Sciatic nerve (tissue), 2 donors: ENCODE measurements at regions not wholly inside any gene's neighbourhood (a gene's known extent, or its start where the extent isn't known, plus 50 kb on each side); places are given as distances from the start of the nearest gene placed in this dataset.

Source experiments
- ATAC-seq: fragments of 200-7000 bp; cut with Tn5 transposase; one replicate; pipeline ENCODE4 v1.9.1; 2020; ENCODE audit warnings: mild to moderate bottlenecking, moderate library complexity
- DNase-seq: peaks from one replicate; pipeline ENCODE4 v3.0.0-alpha.2; 2020; ENCODE audit warnings: low spot score
- intact Hi-C: fragments of 100-400 bp; cut with DNase I; formaldehyde crosslinking; loops from one replicate; pipeline ENCODE4 v1.14.2; 2022
- donor health status: DM: no; HTN: no; CAD: no.
- donor health status: DM: no; HTN: no; CAD: no.

DNA sequence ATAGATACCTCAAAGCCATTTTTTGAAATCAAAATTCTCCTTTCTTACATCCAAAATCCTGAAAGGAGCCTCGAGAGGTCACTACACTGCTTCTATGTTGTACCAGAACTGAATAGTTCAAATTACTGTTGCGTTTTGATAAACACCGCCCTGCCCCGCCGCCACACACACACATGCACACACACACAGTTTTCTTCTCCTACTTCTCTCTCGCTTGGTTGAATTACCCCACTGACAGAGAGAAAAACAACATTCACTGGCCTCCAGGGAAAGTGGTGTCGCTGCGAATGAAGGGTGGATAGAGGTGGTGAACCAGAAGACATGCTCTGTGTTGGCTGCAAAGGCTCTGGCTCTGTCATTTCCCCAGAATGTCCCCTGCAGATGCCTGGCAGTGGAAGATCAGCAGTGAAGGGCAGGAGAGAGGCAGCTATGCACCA lies 183.4 kb upstream of the RFC3 start:
- intact Hi-C loops, result no loop called here
- ATAC-seq, result peak; percentile 76
- DNase-seq, result no peak

DNA sequence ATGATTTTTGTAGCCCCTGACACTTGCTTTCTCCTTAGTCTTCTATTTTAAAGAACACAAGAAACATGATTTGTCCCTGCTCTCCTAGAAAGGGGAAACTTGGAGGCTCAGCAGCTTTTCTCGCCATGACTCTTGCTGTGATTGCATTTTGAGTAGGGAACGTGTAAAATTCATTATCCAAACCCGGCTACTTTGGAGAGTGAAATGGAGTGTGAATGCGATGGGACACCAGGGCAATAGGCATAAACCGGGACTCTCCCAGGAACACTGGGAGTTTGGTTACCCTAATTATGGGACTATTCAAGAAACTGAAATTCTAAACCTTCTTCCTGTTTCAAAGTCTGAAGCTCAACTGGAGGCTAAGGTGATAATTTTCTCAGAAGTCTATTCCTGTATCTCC lies 181.7 kb upstream of the RFC3 start:
- DNase-seq, result no peak
- intact Hi-C loops, result no loop called here
- no peak for ATAC-seq

DNA sequence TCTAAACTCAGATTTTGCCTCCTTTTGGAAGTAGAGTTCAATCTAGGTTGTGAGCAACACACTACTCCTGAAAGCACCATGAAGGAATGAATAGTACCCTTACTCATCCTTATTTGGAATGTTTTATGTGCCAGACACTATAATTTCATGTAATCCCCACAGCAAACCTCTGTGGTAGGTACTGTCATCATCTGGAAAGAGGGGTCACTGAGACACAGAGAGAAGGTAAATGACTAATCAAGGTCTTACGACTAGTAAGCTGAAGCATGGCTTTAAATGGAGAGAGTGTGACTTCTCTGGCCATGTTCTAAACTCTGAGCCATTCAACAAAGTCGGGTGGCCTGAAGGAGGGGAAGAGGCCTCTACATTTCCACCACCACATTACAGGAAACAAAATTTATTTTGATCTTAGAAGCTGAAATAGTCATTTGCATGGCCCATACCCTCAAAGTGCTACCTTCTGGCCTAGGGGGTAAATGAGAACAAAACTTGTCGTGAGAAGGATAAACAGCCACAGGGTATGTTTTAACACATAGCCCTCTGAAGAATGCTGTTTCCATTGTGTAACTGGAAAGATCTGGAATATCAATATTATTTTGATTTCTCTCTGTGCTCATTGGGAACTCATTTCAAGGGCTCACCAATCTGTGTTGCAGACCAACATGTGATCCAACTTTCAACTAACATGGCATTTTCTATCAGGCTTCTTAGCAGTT lies 180.8 kb upstream of the RFC3 start:
- DNase-seq (no peak), ATAC-seq (no peak)
- intact Hi-C loops, result no loop called here

DNA sequence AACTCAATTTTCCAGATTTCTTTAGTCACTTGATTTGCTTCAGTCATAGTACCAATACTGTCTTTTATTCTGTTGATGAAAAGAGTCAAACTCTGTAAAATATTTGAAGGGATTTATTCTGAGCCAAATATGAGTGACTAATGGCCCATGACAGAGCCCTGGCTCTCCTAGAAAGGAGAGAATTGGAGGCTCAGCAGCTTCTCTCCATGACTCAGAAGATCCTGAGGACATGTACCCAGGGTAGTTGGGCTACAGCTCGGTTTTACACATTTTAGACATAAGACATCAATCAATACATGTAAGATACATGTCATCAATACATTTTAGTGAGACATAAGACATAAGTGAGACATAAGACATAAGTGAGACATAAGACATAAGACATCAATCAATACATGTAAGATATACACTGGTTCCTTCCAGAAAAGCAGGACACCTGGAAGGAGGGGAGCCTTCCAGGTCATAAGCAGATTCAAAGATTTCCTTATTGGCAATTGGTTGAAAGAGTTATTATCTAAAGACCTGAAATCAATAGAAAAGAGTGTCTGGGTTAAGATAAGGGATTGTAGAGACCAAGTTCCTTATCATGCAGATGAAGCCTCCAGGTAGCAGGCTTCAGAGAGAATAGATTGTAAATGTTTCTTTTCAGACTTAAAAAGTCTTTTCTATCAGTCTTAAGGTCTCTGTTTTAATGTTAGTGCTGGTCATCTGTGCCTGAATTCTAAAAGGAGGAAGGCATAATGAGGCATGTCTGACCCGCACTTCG lies 179.8 kb upstream of the RFC3 start:
- ATAC-seq, result no peak

DNA sequence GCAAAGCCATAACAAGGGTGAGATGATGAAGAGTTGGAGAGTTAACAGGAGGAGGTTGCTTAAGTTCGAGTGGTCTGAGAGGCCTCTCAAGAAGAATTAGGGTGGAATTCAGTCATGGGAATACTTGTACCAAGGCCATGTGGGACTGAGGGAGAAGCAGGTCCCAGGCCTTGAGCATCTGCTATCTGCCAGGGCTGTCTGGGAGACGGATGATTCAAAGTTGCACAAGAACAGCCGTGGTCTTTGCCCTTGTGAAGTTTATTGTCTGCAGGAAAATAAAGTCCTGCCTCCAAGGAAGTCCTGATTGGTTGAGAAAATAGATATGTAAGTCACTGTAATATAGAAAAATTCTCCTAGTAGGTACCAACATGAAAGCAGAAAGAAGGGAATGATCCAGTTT lies 178.8 kb upstream of the RFC3 start:
- intact Hi-C loops, result no loop called here
- ATAC-seq (peak; percentile 60), DNase-seq (no peak)

More for the DNA sequence above, 179.8 kb upstream of the RFC3 start:
- DNase-seq, result no peak
- intact Hi-C loops, result no loop called here

DNA sequence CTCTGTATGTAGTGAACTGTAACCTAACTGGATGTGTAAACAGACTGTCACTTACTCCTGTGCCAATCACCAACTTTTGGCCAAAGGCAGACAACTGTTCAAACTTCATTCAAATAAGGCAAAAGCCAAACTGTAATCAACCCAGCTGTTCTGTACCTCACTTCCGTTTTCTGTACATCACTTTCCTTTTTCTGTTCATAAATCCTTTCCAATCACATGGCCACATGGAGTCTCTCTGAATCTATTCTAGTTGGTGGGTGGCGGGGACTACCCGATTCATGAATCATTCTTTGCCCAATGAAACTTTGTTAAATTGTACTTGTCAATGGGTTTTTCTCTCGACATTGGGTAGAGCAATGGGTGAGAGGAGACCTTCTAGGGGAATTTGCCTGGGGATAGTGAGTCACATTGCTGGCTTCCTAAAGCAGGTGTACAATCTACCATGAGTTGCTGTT lies 178.3 kb upstream of the RFC3 start:
- intact Hi-C loops, result no loop called here

DNA sequence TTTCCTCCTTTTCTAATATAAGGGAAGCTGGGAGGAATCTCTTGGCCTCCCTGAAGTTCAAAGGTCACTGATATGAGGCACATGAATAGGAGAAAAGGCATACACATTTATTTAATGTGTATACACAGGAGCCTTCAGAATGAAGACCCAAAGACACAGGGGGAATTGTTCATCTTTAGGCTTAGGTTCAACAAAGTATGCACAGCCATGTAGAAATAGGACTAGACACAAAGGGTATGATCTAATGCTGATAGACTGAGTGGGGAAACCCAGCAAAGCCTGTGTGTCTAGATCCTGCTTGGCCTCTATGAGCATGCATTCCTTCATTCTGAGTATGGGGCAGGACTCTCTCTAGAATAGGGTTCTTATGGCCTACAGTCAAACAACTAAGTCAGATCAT lies 177.1 kb upstream of the RFC3 start:
- DNase-seq, result no peak
- intact Hi-C loops, result no loop called here
- no peak for ATAC-seq

More for the DNA sequence above, 178.3 kb upstream of the RFC3 start:
- DNase-seq, result no peak
- ATAC-seq, result no peak

DNA sequence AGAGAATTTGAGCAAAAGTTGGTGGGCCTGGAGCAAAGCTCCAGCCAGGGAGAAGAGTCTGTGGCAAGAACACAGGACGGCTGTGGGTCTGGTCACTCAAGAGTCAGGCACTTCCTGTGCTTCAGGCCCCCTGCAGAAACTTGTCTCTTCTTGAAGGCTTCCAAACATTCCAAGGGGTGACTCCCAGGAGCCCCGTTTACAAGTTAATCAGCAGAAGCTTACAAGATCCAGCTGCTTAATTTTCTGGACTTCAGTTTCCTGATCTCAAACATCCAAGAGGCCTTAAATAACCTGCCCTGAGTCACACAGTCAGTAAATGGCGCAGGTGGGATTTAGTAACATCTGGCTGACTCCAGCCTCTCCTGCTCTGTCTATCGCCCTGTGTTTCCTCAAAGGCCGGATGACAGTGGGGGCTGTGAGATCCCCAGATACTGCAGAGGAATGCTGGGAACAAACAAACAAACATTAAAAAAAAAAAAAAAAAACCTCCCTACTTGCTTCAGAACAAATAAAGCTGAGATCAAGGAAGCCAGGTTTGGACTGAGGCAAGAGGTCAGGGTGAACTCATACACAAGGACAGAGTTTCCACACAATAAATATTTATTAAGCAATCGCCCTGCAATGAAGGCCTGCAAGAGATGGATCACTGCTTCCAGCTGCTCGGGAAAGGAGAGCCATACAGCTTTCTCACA lies 175.4 kb upstream of the RFC3 start:
- intact Hi-C loops, result no loop called here
- DNase-seq, result no peak
- peak; percentile 89 for ATAC-seq

DNA sequence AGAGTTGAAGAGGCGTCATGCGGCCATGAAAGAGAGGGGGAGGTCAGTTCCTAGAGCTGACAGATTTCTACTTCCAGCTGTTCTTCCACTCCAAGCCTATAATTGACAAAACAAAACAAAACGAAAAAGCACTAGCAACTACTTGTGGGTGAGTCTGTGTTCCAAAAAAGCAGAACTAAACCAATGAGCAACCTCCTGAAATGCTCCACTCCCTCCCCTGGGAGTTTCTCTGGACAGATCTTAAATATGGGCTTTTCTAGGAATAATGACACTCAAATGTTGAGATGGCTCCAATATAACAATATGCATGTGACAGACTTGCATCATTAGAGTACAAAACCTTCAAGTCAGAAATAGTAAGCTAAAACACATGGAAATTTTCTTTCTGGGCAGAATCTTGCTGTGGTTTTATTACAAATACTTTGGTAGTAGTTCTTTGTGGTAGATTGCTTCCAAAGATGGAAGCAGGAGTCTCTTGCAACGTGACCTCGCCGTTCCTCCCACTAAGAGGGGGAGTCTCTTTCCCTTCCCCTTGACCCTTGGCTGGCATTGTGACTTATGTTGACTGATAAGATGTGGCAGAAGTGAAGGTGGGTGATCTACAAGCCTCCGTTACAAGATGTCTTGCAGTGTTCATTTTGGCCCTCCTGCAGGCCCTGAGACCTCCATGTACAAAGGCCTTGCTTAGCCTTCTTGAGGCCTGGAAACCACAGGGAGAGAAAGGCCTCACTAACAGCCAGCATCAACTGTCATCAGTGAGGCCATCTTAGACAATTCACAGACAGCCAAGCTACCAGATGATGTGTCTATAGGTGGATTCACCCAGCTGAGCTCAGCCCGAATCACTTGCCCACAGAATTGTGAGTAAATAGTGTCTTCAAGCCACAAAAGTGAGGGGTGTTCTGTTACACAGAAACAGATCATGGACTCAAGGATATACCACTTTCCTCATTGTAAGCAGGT lies 173.1 kb upstream of the RFC3 start:
- intact Hi-C loops, result no loop called here
- peak; percentile 73 for ATAC-seq
- no peak for DNase-seq

DNA sequence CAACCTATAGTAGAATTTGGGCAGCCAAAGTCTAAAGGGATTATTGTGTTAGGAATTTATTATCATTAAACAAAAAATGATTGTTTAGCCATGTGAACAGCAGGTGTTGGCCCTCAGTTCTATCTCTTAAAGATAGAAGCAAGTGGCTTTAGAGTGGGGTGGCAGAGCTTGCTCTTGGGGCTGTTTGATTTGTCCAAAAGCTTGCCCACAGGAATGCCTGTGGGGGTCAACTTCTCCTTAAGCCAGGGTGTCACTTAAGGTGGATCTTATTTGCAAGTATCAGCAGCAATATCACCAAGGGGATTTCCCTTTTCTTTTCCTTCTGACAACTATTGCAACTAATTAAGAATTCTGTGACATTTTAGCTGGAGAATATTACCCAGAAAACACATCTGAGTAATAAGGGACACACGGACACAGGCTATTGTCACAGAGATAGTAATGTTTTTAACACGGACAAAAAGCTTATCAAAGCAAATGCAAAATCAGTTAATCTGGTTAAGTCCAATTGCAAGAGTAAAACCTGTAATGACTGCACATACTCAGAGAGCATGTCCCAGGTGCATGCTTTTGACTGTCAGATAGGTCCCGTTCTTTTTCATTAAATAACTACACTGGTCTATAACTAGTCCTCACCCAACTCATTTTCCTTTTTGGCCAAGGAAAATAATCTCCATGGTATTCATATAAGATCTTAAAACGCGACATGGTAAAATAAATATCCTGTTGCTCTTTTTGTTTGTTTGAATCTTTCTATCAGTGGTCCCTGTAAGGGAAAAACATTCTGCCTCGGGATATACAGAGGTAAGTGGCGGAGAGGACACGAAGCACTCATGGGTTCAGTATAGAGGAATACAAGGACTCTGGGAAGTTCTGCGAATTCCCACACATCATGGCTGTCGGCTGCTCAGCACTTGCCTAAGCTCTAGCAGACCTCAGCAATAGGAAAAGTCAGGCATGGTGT lies 172.1 kb upstream of the RFC3 start:
- ATAC-seq (no peak), DNase-seq (no peak)
- intact Hi-C loops, result no loop called here

DNA sequence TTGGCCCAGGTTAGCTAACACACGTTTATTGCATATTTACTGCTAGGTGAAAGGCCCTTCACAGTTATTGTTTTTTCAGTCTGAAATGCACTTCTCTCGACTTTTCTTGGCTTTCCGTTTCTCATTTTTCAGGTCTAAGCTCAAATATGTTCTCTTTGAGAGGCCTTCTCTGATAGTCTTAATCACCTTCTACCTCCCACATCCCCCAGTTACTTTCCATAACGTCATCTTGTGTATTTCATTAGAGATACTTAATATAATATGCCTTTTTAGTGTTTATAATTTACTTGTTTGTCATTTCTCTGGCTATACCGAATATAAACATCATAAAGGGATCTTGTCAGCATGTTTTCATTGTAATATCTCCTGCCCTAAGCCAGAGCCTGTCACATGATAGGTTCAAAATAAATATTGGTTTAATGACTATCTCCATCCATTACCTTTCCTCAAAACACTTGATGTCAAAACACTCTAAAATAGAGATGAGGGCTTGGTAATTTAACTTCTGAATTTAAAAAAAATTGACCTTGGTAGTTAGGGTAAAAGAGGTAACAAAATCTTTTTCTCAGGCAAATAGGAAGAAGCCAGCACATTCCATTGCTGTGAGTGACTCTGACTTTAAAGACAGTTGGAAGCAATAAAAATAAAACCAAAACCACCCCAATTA lies 168.6 kb upstream of the RFC3 start:
- ATAC-seq (peak; percentile 47), DNase-seq (no peak)
- intact Hi-C loops, result no loop called here

DNA sequence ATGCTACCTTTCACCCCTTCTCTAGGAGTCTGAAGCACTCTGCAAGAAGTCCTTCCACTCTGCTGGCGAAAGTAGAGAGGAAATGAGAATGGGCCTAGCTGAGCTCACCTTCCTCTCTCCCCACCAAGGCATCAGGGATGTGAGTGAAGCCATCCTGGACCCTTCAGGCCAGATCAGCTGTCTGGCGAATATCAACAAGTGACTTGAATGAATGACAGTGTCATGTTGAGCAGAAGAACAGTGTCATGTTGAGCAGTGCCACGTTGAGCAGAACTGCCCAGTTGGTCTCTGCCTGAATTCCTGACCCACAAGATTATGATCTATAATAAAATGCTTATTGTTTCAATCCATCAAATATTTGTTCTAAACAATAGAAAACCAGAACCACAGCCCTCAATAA lies 166.2 kb upstream of the RFC3 start:
- no peak for ATAC-seq
- DNase-seq, result no peak
- intact Hi-C loops, result no loop called here

DNA sequence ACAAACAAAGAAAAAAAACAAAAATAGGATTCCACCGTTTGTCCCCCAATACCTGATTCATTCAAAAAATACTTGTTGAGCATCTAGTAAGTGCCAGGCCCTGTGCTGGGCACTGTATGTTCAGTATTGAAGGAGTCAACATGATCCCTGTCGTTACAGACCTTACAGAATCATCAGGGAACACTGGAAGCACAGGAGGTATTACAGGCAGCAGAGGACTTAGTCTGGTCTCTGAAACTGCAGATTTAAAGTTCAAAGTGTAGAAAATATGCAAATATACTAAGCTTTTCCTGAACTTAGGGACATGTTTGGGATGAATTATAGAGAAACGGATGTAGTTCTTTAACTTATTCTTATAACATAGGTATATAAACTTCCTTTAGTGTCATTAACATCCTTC lies 160.7 kb upstream of the RFC3 start:
- DNase-seq (no peak), ATAC-seq (no peak)
- intact Hi-C loops, result no loop called here

DNA sequence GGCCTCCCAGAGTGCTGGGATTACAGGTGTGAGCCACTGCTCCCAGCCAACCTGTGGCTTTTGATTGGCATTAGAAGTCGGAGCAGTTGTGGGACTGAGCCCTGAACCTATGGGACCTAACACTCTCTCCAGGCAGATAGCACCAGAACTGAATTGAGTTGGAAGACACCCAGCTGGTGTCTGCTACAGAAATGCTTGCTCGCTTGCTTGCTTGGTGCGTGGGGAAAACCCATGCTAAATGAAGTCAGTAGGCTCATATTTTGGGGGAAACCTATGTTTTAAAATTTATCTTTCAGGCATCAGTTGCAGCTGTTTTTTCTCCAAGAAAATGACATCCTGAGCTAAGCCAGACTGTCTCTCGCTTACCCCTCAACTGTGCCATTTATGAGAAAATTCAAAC lies 158.5 kb upstream of the RFC3 start:
- no peak for DNase-seq

DNA sequence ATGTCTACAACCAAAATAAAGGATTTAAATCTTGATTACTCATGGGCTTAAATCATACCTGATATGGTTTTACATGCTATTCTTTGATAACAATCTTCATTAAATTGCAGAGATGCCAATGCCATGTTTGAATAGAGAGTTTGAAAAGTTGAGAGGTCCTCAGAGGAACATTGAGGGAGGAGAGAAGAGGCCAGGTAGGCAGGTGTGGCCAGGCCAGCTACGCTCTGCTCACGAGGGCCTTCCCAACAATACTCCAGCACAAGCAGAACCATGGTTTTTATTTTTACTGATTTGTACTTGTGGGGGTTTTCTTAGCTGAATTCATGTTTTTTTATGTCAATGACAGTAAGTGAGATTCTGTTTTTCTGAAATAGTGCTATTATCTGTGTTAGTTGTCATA lies 158.1 kb upstream of the RFC3 start:
- intact Hi-C loops, result no loop called here
- DNase-seq (no peak), ATAC-seq (no peak)

More for the DNA sequence above, 158.5 kb upstream of the RFC3 start:
- no peak for ATAC-seq
- intact Hi-C loops, result no loop called here

DNA sequence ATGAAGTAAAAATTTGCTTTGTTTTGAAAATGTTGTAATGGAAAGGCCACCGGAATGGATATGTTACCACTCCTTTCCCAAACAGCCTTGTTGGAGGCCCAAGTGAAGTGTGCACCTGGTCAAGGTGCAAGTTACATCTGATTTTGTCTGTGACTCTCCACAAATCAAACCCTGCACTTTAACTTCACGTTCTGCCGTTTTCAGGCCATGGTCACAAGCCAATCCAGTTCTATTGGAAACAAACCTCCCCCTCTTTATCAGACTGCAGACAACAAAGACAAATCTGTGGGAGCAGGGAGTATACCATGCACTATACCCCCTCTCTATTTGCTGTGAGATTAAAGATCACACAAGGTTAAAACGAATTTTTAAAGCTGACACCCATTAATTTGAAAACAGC lies 155.6 kb upstream of the RFC3 start:
- ATAC-seq (no peak), DNase-seq (no peak)
- intact Hi-C loops, result no loop called here

DNA sequence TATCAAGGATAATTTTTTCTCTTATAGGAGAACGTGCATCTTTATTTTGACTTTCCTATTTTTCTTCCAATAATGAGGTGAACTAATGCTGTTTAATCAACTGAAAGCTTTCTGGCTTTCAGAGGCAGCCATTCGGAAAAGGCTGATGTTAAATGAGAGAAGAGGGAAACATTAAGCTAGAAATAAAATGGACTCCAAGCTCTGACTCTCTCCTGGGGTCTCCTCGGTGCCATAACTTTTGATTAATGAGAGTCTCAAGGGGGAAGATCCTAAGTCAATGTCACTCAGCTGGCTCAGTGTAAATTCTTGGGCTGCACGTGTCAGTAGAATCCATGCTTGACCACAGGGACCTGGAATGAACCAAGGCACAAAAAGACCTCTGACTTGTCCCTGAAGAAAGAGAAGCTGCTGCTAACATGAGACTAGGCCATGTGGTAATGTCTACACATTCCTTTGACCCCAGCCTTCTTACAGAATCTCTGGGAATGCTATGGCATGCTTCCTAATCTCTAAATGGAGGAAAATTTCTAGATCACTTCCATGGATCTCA lies 152.2 kb upstream of the RFC3 start:
- no peak for DNase-seq
- intact Hi-C loops, result no loop called here
- no peak for ATAC-seq
